WERI-Rb-1 (cell line): ENCODE measurements at regions not wholly inside any gene's neighbourhood (a gene's known extent, or its start where the extent isn't known, plus 50 kb on each side); places are given as distances from the start of the nearest gene placed in this dataset.

ENCODE experiments used
- DNase-seq: peaks from one replicate; pipeline ENCODE4 v3.0.0-alpha.2; 2020
- H3K27ac ChIP-seq: fragments of 250-450 bp; sonication (Bioruptor Pico); 2 replicates; pipeline ENCODE4 v1.5.1; 2020; ENCODE audit warnings: mild to moderate bottlenecking, moderate library complexity
- H3K27me3 ChIP-seq: fragments of 250-450 bp; sonication (Bioruptor Pico); 2 replicates; pipeline ENCODE4 v1.5.1; 2021; ENCODE audit warnings: mild to moderate bottlenecking, low read depth, moderate library complexity; ENCODE audit not compliant: insufficient read depth, severe bottlenecking
- H3K36me3 ChIP-seq: fragments of 250-450 bp; sonication (Bioruptor Pico); 2 replicates; pipeline ENCODE4 v1.5.1; 2020; ENCODE audit warnings: mild to moderate bottlenecking, moderate library complexity
- H3K4me3 ChIP-seq: 2 replicates; pipeline ENCODE4 v1.5.1; 2011; ENCODE audit warnings: low read depth, mild to moderate bottlenecking, control low read depth, low read length
- H3K9me3 ChIP-seq: fragments of 250-450 bp; sonication (Bioruptor Pico); 2 replicates; pipeline ENCODE4 v1.5.1; 2021; ENCODE audit warnings: mild to moderate bottlenecking, moderate library complexity; ENCODE audit not compliant: severe bottlenecking
- CTCF ChIP-seq: IDR thresholded peaks from 2 replicates; pipeline ENCODE4 v1.5.1; 2011; ENCODE audit warnings: low read depth, mild to moderate bottlenecking, control low read depth, inconsistent platforms, low read length

DNA sequence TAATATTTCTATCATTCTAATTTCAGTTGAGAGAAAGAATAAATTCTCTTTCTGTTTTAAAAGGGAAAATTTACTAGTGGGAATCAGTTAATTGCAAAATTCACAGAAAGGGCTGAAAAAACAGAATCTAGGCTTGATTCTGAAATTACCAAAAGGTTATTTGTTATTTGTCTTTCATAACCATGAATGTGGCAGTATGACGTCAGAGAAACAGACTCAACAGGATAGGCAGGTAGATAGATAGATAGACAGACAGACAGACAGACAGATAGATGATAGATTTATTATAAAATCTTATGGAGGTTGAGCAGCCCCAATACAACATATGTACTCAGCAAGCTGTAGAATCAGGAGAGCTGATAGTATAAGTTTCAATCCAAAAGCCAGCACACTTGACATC is 311.0 kb downstream of the ADAM29 start:
- Histone ChIP-seq H3K27me3 (no peaks in the 10 kb centered on the region), H3K36me3 (no peaks in the 10 kb centered on the region), H3K27ac (no peak overlapping the region), H3K9me3 (no peaks in the 10 kb centered on the region), H3K4me3 (no peak overlapping the region)
- DNase-seq = no peak
- no peak for TF ChIP-seq CTCF

DNA sequence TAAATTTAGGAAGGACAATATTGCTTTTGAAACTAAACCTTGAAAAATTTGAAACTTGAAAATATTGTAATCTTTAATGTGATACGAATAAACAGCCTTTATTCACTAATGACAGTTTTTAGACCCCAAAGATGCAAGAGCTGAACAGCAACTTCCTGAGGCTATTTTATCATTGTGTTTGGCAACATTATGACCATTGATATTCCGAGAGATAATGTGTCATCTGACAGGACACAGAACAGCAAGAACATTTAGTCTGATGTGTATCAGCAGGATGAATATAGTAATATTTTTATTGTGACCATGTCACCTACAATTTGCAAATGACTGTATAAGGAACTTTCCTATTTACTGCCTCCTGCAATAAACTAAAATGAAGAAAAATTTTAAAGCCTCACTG is 316.0 kb downstream of the ADAM29 start:
- no peak for DNase-seq
- H3K36me3 ChIP-seq = no peaks in the 10 kb centered on the region
- TF ChIP-seq CTCF = no peak
- no peak overlapping the region for H3K4me3 ChIP-seq
- H3K27me3 ChIP-seq = no peaks in the 10 kb centered on the region
- no peaks in the 10 kb centered on the region for H3K9me3 ChIP-seq
- H3K27ac ChIP-seq = no peak overlapping the region

DNA sequence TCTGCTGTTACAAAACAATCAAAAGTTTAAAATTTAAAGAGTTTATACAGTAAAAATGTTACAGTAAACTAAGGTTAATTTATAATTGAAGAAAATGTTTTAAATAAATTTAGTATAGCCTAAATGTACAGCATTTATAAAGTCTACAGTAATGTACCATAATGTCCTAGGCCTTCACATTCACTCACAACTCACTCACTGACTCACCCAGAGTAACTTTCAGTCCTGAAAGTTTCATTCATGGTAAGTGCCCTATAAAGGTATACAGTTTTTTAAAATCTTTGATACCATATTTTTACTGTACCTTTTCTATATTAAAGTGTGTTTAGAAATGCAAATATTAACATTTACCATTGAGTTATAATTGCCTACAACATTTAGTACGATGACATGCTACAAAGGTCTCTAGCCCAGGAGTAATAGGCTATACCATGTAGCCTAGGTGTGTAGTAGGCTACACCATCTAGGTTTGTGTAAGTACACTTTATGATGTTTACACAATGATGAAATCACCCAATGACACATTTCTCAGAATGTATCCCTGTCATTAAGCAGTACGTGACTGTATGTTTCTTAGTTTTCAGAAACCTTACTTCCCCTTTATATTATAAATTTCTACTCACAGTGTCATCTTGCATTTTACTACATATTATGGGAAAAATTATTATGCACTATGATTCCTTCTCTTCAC is 320.8 kb downstream of the ADAM29 start:
- Histone ChIP-seq H3K27me3 (no peaks in the 10 kb centered on the region), H3K36me3 (no peaks in the 10 kb centered on the region), H3K9me3 (no peaks in the 10 kb centered on the region), H3K27ac (no peak overlapping the region), H3K4me3 (no peak overlapping the region)
- no peak for DNase-seq
- no peak for TF ChIP-seq CTCF

GRCh38 chr4:175246941-175247340 is 328.8 kb downstream of the ADAM29 start:
- Histone ChIP-seq H3K27me3 (no peaks in the 10 kb centered on the region), H3K27ac (no peak overlapping the region), H3K4me3 (no peak overlapping the region), H3K9me3 (no peaks in the 10 kb centered on the region), H3K36me3 (no peaks in the 10 kb centered on the region)
- no peak for TF ChIP-seq CTCF
- DNase-seq = no peak

DNA sequence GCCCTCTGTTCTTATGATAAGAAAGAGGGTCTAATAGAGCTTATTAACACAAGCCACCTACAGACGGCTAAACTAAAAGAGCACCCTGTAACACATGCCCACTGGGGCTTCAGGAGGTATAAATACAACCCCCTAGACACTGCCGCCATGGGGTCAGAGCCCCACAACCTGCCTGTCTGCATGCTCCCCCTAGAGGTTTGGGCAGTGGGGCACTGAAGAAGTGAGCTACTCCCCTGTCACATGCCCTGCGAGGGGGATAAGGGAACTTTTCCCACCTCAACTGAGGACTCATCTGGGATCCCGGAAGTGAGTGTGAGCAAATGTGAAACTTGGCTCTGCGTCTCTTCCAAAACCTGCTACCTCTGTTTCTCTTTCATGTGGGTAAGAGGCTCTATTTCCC is 334.5 kb downstream of the ADAM29 start:
- no peak for DNase-seq
- no peaks in the 10 kb centered on the region for H3K36me3 ChIP-seq
- H3K27ac ChIP-seq = no peak overlapping the region
- TF ChIP-seq CTCF = peak; percentile 23; the same call in 1 of the 2 replicates
- H3K9me3 ChIP-seq = no peaks in the 10 kb centered on the region
- no peaks in the 10 kb centered on the region for H3K27me3 ChIP-seq
- no peak overlapping the region for H3K4me3 ChIP-seq

GRCh38 chr4:175253184-175253902 is 335.2 kb downstream of the ADAM29 start:
- no peak for DNase-seq
- Histone ChIP-seq H3K4me3 (no peak overlapping the region), H3K27me3 (no peaks in the 10 kb centered on the region), H3K27ac (peak overlapping the region; percentile 78; the same call in 1 of the 2 replicates), H3K9me3 (no peaks in the 10 kb centered on the region), H3K36me3 (no peaks in the 10 kb centered on the region)
- peak; percentile 51 for TF ChIP-seq CTCF
